Neural cell (in vitro differentiated cells): ENCODE measurements at regions not wholly inside any gene's neighbourhood (a gene's known extent, or its start where the extent isn't known, plus 50 kb on each side); places are given as distances from the start of the nearest gene placed in this dataset.

Source experiments
- H2AFZ ChIP-seq: fragments of 200-600, 300-800 bp; sonication (generic), shearing (Covaris generic); 2 replicates; pipeline ENCODE4 v1.6.0; 2014; ENCODE audit warnings: low read depth, mild to moderate bottlenecking, antibody characterized with exemption, low read length, moderate library complexity
- H3F3A ChIP-seq: fragments of 200-600 bp; shearing (Covaris generic); 2 replicates; pipeline ENCODE4 v1.6.1; 2016; ENCODE audit warnings: mild to moderate bottlenecking, moderate library complexity, mixed read lengths, antibody characterized with exemption, low read length; ENCODE audit not compliant: insufficient read depth, poor library complexity, severe bottlenecking
- H3K27ac ChIP-seq: fragments of 200-600, 300-800 bp; sonication (generic), shearing (Covaris generic); 2 replicates; pipeline ENCODE4 v1.5.1; 2014; ENCODE audit warnings: mild to moderate bottlenecking, low read length, moderate library complexity
- H3K27me3 ChIP-seq: fragments of 300-800, 200-600 bp; sonication (generic), shearing (Covaris generic); 2 replicates; pipeline ENCODE4 v1.6.0; 2014; ENCODE audit warnings: mild to moderate bottlenecking, low read depth, low read length, moderate library complexity; ENCODE audit not compliant: insufficient read depth
- H3K36me3 ChIP-seq: fragments of 300-800, 200-600 bp; sonication (generic), shearing (Covaris generic); 2 replicates; pipeline ENCODE4 v1.5.1; 2014; ENCODE audit warnings: mild to moderate bottlenecking, antibody characterized with exemption, low read length, moderate library complexity; ENCODE audit not compliant: insufficient read depth
- H3K4me2 ChIP-seq: fragments of 300-800, 200-600 bp; sonication (generic), shearing (Covaris generic); 2 replicates; pipeline ENCODE4 v1.6.0; 2014; ENCODE audit warnings: mild to moderate bottlenecking, low read length
- H3K4me3 ChIP-seq: fragments of 300-800, 200-600 bp; sonication (generic), shearing (Covaris generic); 2 replicates; pipeline ENCODE4 v1.5.1; 2014; ENCODE audit warnings: mild to moderate bottlenecking, low read length, moderate library complexity
- H3K79me2 ChIP-seq: fragments of 200-600 bp; shearing (Covaris generic); replicated peaks from 2 replicates; pipeline ENCODE4 v1.6.0; 2014; ENCODE audit warnings: mild to moderate bottlenecking, low read length, moderate library complexity; ENCODE audit not compliant: insufficient read depth
- H3K9ac ChIP-seq: fragments of 300-800, 200-600 bp; sonication (generic), shearing (Covaris generic); 2 replicates; pipeline ENCODE4 v1.6.1; 2016; ENCODE audit warnings: mild to moderate bottlenecking, low read length, mixed read lengths
- H3K9me2 ChIP-seq: fragments of 200-600 bp; shearing (Covaris generic); 2 replicates; pipeline ENCODE4 v1.6.1; 2016; ENCODE audit warnings: mild to moderate bottlenecking, low read length, mixed read lengths; ENCODE audit not compliant: insufficient read depth
- H3K9me3 ChIP-seq: fragments of 200-600, 300-800 bp; sonication (generic), shearing (Covaris generic); 2 replicates; pipeline ENCODE4 v1.6.1; 2016; ENCODE audit warnings: mild to moderate bottlenecking, mixed run types, low read length, moderate library complexity, mixed read lengths
- H4K20me1 ChIP-seq: fragments of 200-600 bp; shearing (Covaris generic); 2 replicates; pipeline ENCODE4 v1.6.1; 2016; ENCODE audit warnings: mild to moderate bottlenecking, mixed run types; ENCODE audit not compliant: insufficient read depth
- EP300 ChIP-seq: fragments of 450-650 bp; conservative IDR thresholded peaks from 2 replicates; pipeline ENCODE4 v1.6.1; 2014; ENCODE audit warnings: antibody characterized with exemption, mild to moderate bottlenecking, moderate library complexity; ENCODE audit not compliant: poor library complexity, severe bottlenecking
- EZH2 ChIP-seq: fragments of 200-600, 300-800 bp; shearing (Covaris generic), sonication (generic); IDR thresholded peaks from 2 replicates; pipeline ENCODE4 v1.6.1; 2014; ENCODE audit warnings: antibody characterized with exemption, low read length, borderline replicate concordance, mild to moderate bottlenecking; ENCODE audit not compliant: insufficient read depth, poor library complexity, severe bottlenecking
- MXI1 ChIP-seq: fragments of 450-650 bp; conservative IDR thresholded peaks from 2 replicates; pipeline ENCODE4 v1.6.1; 2014; ENCODE audit warnings: antibody characterized with exemption, mild to moderate bottlenecking; ENCODE audit not compliant: poor library complexity, severe bottlenecking
- POLR2AphosphoS5 ChIP-seq: IDR thresholded peaks from 2 replicates; pipeline ENCODE4 v1.6.1; 2012
- RAD21 ChIP-seq: fragments of 450-650 bp; conservative IDR thresholded peaks from 2 replicates; pipeline ENCODE4 v1.6.1; 2014; ENCODE audit warnings: antibody characterized with exemption, mild to moderate bottlenecking, moderate library complexity
- SMC3 ChIP-seq: fragments of 450-650 bp; conservative IDR thresholded peaks from 2 replicates; pipeline ENCODE4 v1.6.1; 2014; ENCODE audit warnings: antibody characterized with exemption, mild to moderate bottlenecking, moderate library complexity; ENCODE audit not compliant: poor library complexity
- TAF1 ChIP-seq: IDR thresholded peaks from 2 replicates; pipeline ENCODE4 v1.6.1; 2012; ENCODE audit warnings: low read depth
- TF ChIP-seq, protein P1 (sequence below): fragments of 450-650 bp; IDR thresholded peaks from 2 replicates; pipeline ENCODE4 v1.5.1; 2014; ENCODE audit warnings: antibody characterized with exemption, mild to moderate bottlenecking, moderate library complexity; ENCODE audit not compliant: poor library complexity, severe bottlenecking
- TF ChIP-seq, protein P2 (sequence below): IDR thresholded peaks from 2 replicates; pipeline ENCODE4 v1.6.1; 2012; ENCODE audit warnings: borderline replicate concordance

DNA sequence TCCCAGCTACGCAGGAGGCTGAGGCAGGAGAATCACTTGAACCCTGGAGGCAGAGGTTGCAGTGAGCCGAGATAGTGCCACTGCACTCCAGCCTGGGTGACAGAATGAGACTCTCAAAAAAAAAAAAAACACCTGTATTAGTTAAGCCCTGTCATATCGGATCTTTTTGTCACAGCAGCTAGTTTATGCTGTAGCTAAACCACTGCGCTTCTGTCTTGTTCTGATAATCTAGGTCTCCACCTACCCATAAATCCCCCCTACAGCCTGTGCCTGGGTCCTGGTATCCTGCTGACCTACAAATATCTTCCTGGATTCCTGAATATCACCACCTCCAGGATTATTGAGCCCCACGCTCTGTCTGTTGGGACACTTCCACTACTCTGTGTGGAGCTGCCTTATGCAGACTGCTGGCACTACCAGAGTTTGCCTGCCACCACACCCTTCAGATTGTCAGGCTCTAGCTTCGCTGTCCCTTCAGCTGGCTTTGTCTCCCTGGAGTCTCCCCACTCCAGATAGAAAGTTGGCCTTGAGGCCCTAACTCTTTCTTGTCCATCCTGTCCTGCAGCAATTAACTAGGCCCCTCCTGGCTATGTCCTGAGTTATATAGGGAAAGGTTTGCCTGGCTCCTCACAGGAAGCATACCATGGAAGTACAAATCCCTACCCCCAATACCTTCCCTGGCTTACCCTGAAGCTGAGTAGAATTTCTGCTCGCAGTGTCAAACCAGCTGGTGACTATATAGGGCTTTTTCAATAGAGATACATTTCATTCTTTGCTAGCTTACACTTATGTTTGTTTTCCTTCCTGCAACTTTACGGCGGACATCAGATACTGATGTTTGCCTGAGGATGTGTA, 136.0 kb upstream of the SERTAD2 start:
- no peaks in the 10 kb centered on the region for H3K27me3 ChIP-seq
- H3K36me3 ChIP-seq = no peaks in the 10 kb centered on the region
- no peaks in the 10 kb centered on the region for H3K9me3 ChIP-seq
- no peak overlapping the region for H3K27ac ChIP-seq
- H2AFZ ChIP-seq = no peak overlapping the region
- H4K20me1 ChIP-seq = no peaks in the 10 kb centered on the region
- TF ChIP-seq, protein P1, sequence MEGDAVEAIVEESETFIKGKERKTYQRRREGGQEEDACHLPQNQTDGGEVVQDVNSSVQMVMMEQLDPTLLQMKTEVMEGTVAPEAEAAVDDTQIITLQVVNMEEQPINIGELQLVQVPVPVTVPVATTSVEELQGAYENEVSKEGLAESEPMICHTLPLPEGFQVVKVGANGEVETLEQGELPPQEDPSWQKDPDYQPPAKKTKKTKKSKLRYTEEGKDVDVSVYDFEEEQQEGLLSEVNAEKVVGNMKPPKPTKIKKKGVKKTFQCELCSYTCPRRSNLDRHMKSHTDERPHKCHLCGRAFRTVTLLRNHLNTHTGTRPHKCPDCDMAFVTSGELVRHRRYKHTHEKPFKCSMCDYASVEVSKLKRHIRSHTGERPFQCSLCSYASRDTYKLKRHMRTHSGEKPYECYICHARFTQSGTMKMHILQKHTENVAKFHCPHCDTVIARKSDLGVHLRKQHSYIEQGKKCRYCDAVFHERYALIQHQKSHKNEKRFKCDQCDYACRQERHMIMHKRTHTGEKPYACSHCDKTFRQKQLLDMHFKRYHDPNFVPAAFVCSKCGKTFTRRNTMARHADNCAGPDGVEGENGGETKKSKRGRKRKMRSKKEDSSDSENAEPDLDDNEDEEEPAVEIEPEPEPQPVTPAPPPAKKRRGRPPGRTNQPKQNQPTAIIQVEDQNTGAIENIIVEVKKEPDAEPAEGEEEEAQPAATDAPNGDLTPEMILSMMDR = no peak
- no peak for TF ChIP-seq POLR2AphosphoS5
- no peak for TF ChIP-seq TAF1
- no peak for TF ChIP-seq EZH2
- no peak for TF ChIP-seq RAD21
- TF ChIP-seq, protein P2, sequence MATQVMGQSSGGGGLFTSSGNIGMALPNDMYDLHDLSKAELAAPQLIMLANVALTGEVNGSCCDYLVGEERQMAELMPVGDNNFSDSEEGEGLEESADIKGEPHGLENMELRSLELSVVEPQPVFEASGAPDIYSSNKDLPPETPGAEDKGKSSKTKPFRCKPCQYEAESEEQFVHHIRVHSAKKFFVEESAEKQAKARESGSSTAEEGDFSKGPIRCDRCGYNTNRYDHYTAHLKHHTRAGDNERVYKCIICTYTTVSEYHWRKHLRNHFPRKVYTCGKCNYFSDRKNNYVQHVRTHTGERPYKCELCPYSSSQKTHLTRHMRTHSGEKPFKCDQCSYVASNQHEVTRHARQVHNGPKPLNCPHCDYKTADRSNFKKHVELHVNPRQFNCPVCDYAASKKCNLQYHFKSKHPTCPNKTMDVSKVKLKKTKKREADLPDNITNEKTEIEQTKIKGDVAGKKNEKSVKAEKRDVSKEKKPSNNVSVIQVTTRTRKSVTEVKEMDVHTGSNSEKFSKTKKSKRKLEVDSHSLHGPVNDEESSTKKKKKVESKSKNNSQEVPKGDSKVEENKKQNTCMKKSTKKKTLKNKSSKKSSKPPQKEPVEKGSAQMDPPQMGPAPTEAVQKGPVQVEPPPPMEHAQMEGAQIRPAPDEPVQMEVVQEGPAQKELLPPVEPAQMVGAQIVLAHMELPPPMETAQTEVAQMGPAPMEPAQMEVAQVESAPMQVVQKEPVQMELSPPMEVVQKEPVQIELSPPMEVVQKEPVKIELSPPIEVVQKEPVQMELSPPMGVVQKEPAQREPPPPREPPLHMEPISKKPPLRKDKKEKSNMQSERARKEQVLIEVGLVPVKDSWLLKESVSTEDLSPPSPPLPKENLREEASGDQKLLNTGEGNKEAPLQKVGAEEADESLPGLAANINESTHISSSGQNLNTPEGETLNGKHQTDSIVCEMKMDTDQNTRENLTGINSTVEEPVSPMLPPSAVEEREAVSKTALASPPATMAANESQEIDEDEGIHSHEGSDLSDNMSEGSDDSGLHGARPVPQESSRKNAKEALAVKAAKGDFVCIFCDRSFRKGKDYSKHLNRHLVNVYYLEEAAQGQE = no peak
- no peak for TF ChIP-seq EP300
- TF ChIP-seq SMC3 = no peak
- no peak for TF ChIP-seq MXI1
- H3K79me2 ChIP-seq = no peaks in the 10 kb centered on the region
- H3K9ac ChIP-seq = no peak overlapping the region
- no peaks in the 10 kb centered on the region for H3K9me2 ChIP-seq
- no peaks in the 10 kb centered on the region for H3F3A ChIP-seq
- no peak overlapping the region for H3K4me3 ChIP-seq
- H3K4me2 ChIP-seq = no peak overlapping the region

DNA sequence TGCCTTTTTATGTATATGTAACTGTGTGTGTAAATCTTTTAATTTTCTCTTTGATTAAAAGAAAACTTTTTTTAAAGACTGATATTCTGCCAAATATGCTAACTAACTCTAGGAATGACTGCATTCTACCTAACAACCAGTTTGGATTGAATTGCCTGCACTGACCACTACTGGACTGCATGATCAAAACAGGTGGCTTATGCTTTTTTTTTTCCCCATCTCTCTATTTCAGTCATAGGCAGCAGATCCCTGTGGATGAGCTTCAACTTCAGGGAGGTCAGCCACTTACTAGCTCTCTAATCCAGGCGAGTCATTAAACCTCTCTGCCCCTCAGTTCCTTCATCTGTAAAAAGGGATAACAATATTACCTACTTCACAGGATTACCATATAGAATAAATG, 138.6 kb upstream of the SERTAD2 start:
- no peak overlapping the region for H3K4me2 ChIP-seq

More for the DNA sequence above, 138.6 kb upstream of the SERTAD2 start:
- Histone ChIP-seq H4K20me1 (no peaks in the 10 kb centered on the region), H3K4me3 (no peak overlapping the region), H3K9me2 (no peaks in the 10 kb centered on the region), H2AFZ (no peak overlapping the region), H3F3A (no peaks in the 10 kb centered on the region), H3K79me2 (no peaks in the 10 kb centered on the region), H3K27ac (no peak overlapping the region), H3K9ac (no peak overlapping the region), H3K36me3 (no peaks in the 10 kb centered on the region), H3K9me3 (no peaks in the 10 kb centered on the region), H3K27me3 (no peaks in the 10 kb centered on the region)
- TF ChIP-seq MXI1 = no peak
- no peak for TF ChIP-seq EZH2
